ENCODE measurements at regions not wholly inside any gene's neighbourhood (a gene's known extent, or its start where the extent isn't known, plus 50 kb on each side); places are given as distances from the start of the nearest gene placed in this dataset.

- TF ChIP-seq USF1 (IDR thresholded peaks at IDR 0.05; ENCODE audit: borderline replicate concordance, low read depth), result no peak
These were observed 100.6 kb upstream of the MGMT start (continued) for GRCh38 chr10:129366450-129366849.

- WGBS (ENCODE audit: low lambda C conversion rate), result 20% methylated on average over 8 of the region's 10 CpGs
- ChIA-PET CTCF (interaction anchor here (0.6 kb wide), 1 partner anchor 338 kb away, joined by 3 read pairs; no protein-coding TSS in a partner anchor), POLR2A (no interaction called here)
- H3K9ac ChIP-seq, result no peak overlapping the region
- H3K27ac ChIP-seq (ENCODE audit: low read depth in 2 of 2, low read length in 1 of 2), result no peak overlapping the region
- H3K79me2 ChIP-seq (ENCODE audit: insufficient read depth), result no peaks in the 10 kb centered on the region
- no peaks in the 10 kb centered on the region for H3K27me3 ChIP-seq (ENCODE audit: insufficient read depth)
- H3K9me3 ChIP-seq, result no peaks in the 10 kb centered on the region
- TF ChIP-seq EP300 (IDR thresholded peaks at IDR 0.05; ENCODE audit: borderline replicate concordance in 1 of 2, low read depth in 1 of 2, low read length in 1 of 2) (no peak), SMC3 (IDR thresholded peaks at IDR 0.05; ENCODE audit: low read depth, low read length) (no peak), YY1 (IDR thresholded peaks at IDR 0.05; ENCODE audit: low read depth) (no peak), ELF1 (IDR thresholded peaks at IDR 0.05) (no peak), TEAD4 (IDR thresholded peaks at IDR 0.05; ENCODE audit: borderline replicate concordance, insufficient read depth) (no peak), TCF12 (IDR thresholded peaks at IDR 0.05) (no peak), GABPA (IDR thresholded peaks at IDR 0.05; ENCODE audit: low read depth) (no peak), USF1 (IDR thresholded peaks at IDR 0.05; ENCODE audit: borderline replicate concordance, low read depth) (no peak), RXRA (IDR thresholded peaks at IDR 0.05; ENCODE audit: borderline replicate concordance, low read depth) (no peak), CTCF (IDR thresholded peaks at IDR 0.05) (no peak), JUND (IDR thresholded peaks at IDR 0.05) (no peak), MXI1 (IDR thresholded peaks at IDR 0.05; ENCODE audit: low read depth, low read length) (no peak), RFX5 (IDR thresholded peaks at IDR 0.05; ENCODE audit: low read length) (no peak), GATA2 (CRISPR knock-in tag; IDR thresholded peaks at IDR 0.05) (no peak), REST (IDR thresholded peaks at IDR 0.05; ENCODE audit: low read depth, low read length) (no peak), ZBTB33 (IDR thresholded peaks at IDR 0.05; ENCODE audit: borderline replicate concordance, low read depth) (no peak)
- no peaks in the 10 kb centered on the region for H4K20me1 ChIP-seq (ENCODE audit: insufficient read depth)
- H3F3A ChIP-seq (replicated peaks; ENCODE audit: insufficient read depth), result no peaks in the 10 kb centered on the region
- H3K4me2 ChIP-seq, result no peak overlapping the region
- H3K9me2 ChIP-seq, result no peaks in the 10 kb centered on the region
- H2AFZ ChIP-seq (ENCODE audit: low read depth), result no peak overlapping the region
- H3K4me1 ChIP-seq (ENCODE audit: control insufficient read depth in 1 of 2, insufficient read depth in 2 of 2, low read depth in 1 of 2, low read length in 1 of 2), result no peaks in the 10 kb centered on the region; a peak in 1 of 4 replicates
- DNase-seq, result peak; percentile 31
- H3K36me3 ChIP-seq (replicated peaks in 1 of 2; ENCODE audit: control insufficient read depth in 1 of 2, insufficient read depth in 2 of 2, low read length in 1 of 2), result no peaks in the 10 kb centered on the region
- no peak overlapping the region for H3K4me3 ChIP-seq (ENCODE audit: low read depth in 2 of 2, low read length in 1 of 2)
These were observed 97.5 kb upstream of the MGMT start for GRCh38 chr10:129369566-129369965.
